GM18517 (cell line): ENCODE measurements at regions not wholly inside any gene's neighbourhood (a gene's known extent, or its start where the extent isn't known, plus 50 kb on each side); places are given as distances from the start of the nearest gene placed in this dataset.

Experiments
- ATAC-seq: cut with Tn5 transposase; IDR thresholded peaks from one replicate; pipeline ENCODE4 v1.9.1; 2021; ENCODE audit warnings: mild to moderate bottlenecking, moderate library complexity; ENCODE audit not compliant: unreplicated experiment

- ATAC-seq: no peak
Observed at GRCh38 chr2:173760553-173760952, 204.6 kb downstream of the SP3 start.

- ATAC-seq: no peak
Observed at GRCh38 chr2:173761603-173762119, 203.5 kb downstream of the SP3 start.

- no peak for ATAC-seq
Observed at GRCh38 chr2:173762221-173762620, 203.0 kb downstream of the SP3 start.

- ATAC-seq: no peak
Observed at GRCh38 chr2:173762864-173763263, 202.3 kb downstream of the SP3 start.

- ATAC-seq: no peak
Observed at GRCh38 chr2:173763641-173764040, 201.5 kb downstream of the SP3 start.

GRCh38 chr2:173764094-173764493, 201.1 kb downstream of the SP3 start:
- ATAC-seq: no peak

GRCh38 chr2:173766537-173767289, 198.5 kb downstream of the SP3 start:
- ATAC-seq: no peak

- no peak for ATAC-seq
Observed at GRCh38 chr2:173770947-173771678, 194.1 kb downstream of the SP3 start.

- no peak for ATAC-seq
Observed at GRCh38 chr2:173772205-173772604, 193.0 kb downstream of the SP3 start.

GRCh38 chr2:173773076-173773475, 192.1 kb downstream of the SP3 start:
- no peak for ATAC-seq

GRCh38 chr2:173775440-173775839, 189.7 kb downstream of the SP3 start:
- no peak for ATAC-seq

GRCh38 chr2:173782681-173783080, 182.5 kb downstream of the SP3 start:
- no peak for ATAC-seq

- ATAC-seq: no peak
Observed at GRCh38 chr2:173783382-173783781, 181.8 kb downstream of the SP3 start.

- no peak for ATAC-seq
Observed at GRCh38 chr2:173785813-173786212, 179.4 kb downstream of the SP3 start.

- ATAC-seq: no peak
Observed at GRCh38 chr2:173791502-173791901, 173.7 kb downstream of the SP3 start.

- ATAC-seq: no peak
Observed at GRCh38 chr2:173792166-173792565, 173.0 kb downstream of the SP3 start.

GRCh38 chr2:173792741-173793140, 172.4 kb downstream of the SP3 start:
- no peak for ATAC-seq

GRCh38 chr2:173793709-173794565, 171.2 kb downstream of the SP3 start:
- no peak for ATAC-seq

GRCh38 chr2:173797586-173798263, 167.4 kb downstream of the SP3 start:
- no peak for ATAC-seq

- ATAC-seq: no peak
Observed at GRCh38 chr2:173802518-173802917, 162.7 kb downstream of the SP3 start.

- no peak for ATAC-seq
Observed at GRCh38 chr2:173803449-173803848, 161.7 kb downstream of the SP3 start.
